KMS-11 (cell line): ENCODE measurements at regions not wholly inside any gene's neighbourhood (a gene's known extent, or its start where the extent isn't known, plus 50 kb on each side); places are given as distances from the start of the nearest gene placed in this dataset.
A peak's percentile ranks its signal among the peaks of the same experiment; 100 is the strongest.

Experiments used
- H2AFZ ChIP-seq: fragments of 200-600 bp; sonication (generic); 2 replicates; pipeline ENCODE4 v1.6.1; 2016; ENCODE audit warnings: antibody characterized with exemption, mixed run types, low read depth
- H3K27ac ChIP-seq: fragments of 200-600 bp; sonication (generic); 2 replicates; pipeline ENCODE4 v1.6.1; 2016; ENCODE audit warnings: mild to moderate bottlenecking, mixed run types
- H3K27me3 ChIP-seq: fragments of 200-600 bp; sonication (generic); 2 replicates; pipeline ENCODE4 v1.6.1; 2017; ENCODE audit warnings: mild to moderate bottlenecking, low read depth, mixed run types, moderate library complexity; ENCODE audit not compliant: insufficient read depth
- H3K36me3 ChIP-seq: fragments of 200-600 bp; sonication (generic); 2 replicates; pipeline ENCODE4 v1.6.1; 2017; ENCODE audit warnings: mild to moderate bottlenecking, mixed run types; ENCODE audit not compliant: insufficient read depth
- H3K4me1 ChIP-seq: fragments of 200-600 bp; sonication (generic); 2 replicates; pipeline ENCODE4 v1.6.1; 2016; ENCODE audit warnings: mild to moderate bottlenecking, low read depth, mixed run types; ENCODE audit not compliant: poor library complexity, severe bottlenecking
- H3K4me2 ChIP-seq: fragments of 200-600 bp; sonication (generic); 2 replicates; pipeline ENCODE4 v1.7.0; 2016; ENCODE audit warnings: mild to moderate bottlenecking, mixed run types
- H3K4me3 ChIP-seq: fragments of 200-600 bp; sonication (generic); IDR thresholded peaks from 2 replicates; pipeline ENCODE4 v1.6.1; 2017; ENCODE audit warnings: low read depth, low read length, mixed read lengths; ENCODE audit not compliant: insufficient read depth
- H3K79me2 ChIP-seq: fragments of 200-600 bp; sonication (generic); 2 replicates; pipeline ENCODE4 v1.6.1; 2016; ENCODE audit warnings: low read depth, mixed run types; ENCODE audit not compliant: insufficient read depth
- H3K9ac ChIP-seq: fragments of 200-600 bp; sonication (generic); 2 replicates; pipeline ENCODE4 v1.6.1; 2016; ENCODE audit warnings: mild to moderate bottlenecking, mixed run types
- H4K20me1 ChIP-seq: fragments of 200-600 bp; sonication (generic); 2 replicates; pipeline ENCODE4 v1.6.1; 2016; ENCODE audit warnings: mild to moderate bottlenecking, mixed run types; ENCODE audit not compliant: insufficient read depth
- CTCF ChIP-seq: fragments of 200-600 bp; sonication (generic); conservative IDR thresholded peaks from 2 replicates; pipeline ENCODE4 v1.6.1; 2017; ENCODE audit warnings: low read depth, mild to moderate bottlenecking, antibody characterized with exemption, low read length, moderate library complexity, mixed read lengths

DNA sequence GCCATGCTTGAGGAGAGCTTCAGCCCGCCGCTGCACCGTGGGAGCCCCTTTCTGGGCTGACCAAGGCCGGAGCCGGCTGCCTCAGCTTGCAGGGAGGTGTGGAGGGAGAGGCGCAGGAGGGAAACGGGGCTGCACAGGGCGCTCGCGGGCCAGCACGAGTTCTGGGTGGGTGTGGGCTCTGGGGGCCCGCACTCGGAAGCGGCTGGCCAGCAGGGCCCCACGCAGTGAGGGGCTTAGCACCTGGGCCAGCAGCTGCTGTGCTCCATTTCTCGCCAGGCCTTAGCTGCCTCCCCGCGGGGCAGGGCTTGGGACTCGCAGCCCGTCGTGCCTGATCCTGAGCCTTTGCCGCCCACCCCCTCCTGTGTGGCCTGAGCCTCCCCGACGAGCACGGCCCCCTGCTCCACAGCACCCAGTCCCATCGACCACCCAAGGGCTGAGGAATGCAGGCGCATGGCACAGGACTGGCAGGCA lies 1554.0 kb downstream of the KCNT2 start:
- no peak overlapping the region for H3K27ac ChIP-seq
- H3K79me2 ChIP-seq, result no peaks in the 10 kb centered on the region
- H3K4me2 ChIP-seq, result no peak overlapping the region
- no peaks in the 10 kb centered on the region for H3K27me3 ChIP-seq
- no peak for TF ChIP-seq CTCF
- no peak overlapping the region for H3K9ac ChIP-seq
- peaks cover 9% of the 10 kb centered on the region for H3K4me1 ChIP-seq
- no peaks in the 10 kb centered on the region for H4K20me1 ChIP-seq
- H3K36me3 ChIP-seq, result no peaks in the 10 kb centered on the region
- no peak overlapping the region for H2AFZ ChIP-seq
- H3K4me3 ChIP-seq, result no peak overlapping the region

GRCh38 chr1:195053478-195053877 lies 1554.8 kb downstream of the KCNT2 start:
- H3K27me3 ChIP-seq, result no peaks in the 10 kb centered on the region
- H3K4me3 ChIP-seq, result no peak overlapping the region
- H4K20me1 ChIP-seq, result no peaks in the 10 kb centered on the region
- H3K4me2 ChIP-seq, result peak overlapping the region; percentile 38
- peak overlapping the region; percentile 28; the same call in 1 of the 2 replicates for H2AFZ ChIP-seq
- H3K4me1 ChIP-seq, result peaks cover 9% of the 10 kb centered on the region
- no peaks in the 10 kb centered on the region for H3K79me2 ChIP-seq
- no peak overlapping the region for H3K27ac ChIP-seq
- no peaks in the 10 kb centered on the region for H3K36me3 ChIP-seq
- H3K9ac ChIP-seq, result no peak overlapping the region
- TF ChIP-seq CTCF, result no peak

- no peak for TF ChIP-seq CTCF
- H4K20me1 ChIP-seq, result no peaks in the 10 kb centered on the region; the same call in 1 of the 2 replicates
- no peak overlapping the region for H3K4me3 ChIP-seq
- no peak overlapping the region for H3K4me2 ChIP-seq
- no peaks in the 10 kb centered on the region for H3K27me3 ChIP-seq
- no peaks in the 10 kb centered on the region for H3K4me1 ChIP-seq
- no peak overlapping the region for H3K9ac ChIP-seq
- H2AFZ ChIP-seq, result no peak overlapping the region
- H3K36me3 ChIP-seq, result no peaks in the 10 kb centered on the region
- no peaks in the 10 kb centered on the region for H3K79me2 ChIP-seq
- no peak overlapping the region for H3K27ac ChIP-seq
Observed at GRCh38 chr1:195047772-195048171, 1560.5 kb downstream of the KCNT2 start.

- no peak overlapping the region for H2AFZ ChIP-seq
- no peaks in the 10 kb centered on the region for H3K79me2 ChIP-seq
- no peak overlapping the region for H3K4me2 ChIP-seq
Observed at GRCh38 chr1:195045072-195045471, 1563.2 kb downstream of the KCNT2 start.

More at GRCh38 chr1:195045072-195045471, 1563.2 kb downstream of the KCNT2 start:
- no peak overlapping the region for H3K4me3 ChIP-seq
- no peak overlapping the region for H3K27ac ChIP-seq
- H3K9ac ChIP-seq, result no peak overlapping the region
- H3K4me1 ChIP-seq, result no peaks in the 10 kb centered on the region
- TF ChIP-seq CTCF, result no peak
- H3K36me3 ChIP-seq, result no peaks in the 10 kb centered on the region
- no peaks in the 10 kb centered on the region; the same call in 1 of the 2 replicates for H4K20me1 ChIP-seq
- H3K27me3 ChIP-seq, result no peaks in the 10 kb centered on the region
